GM21786 (cell line): ENCODE measurements at regions not wholly inside any gene's neighbourhood (a gene's known extent, or its start where the extent isn't known, plus 50 kb on each side); places are given as distances from the start of the nearest gene placed in this dataset.

Source experiments
- ATAC-seq: cut with Tn5 transposase; IDR thresholded peaks from one replicate; pipeline ENCODE4 v1.9.1; 2021; ENCODE audit not compliant: unreplicated experiment

DNA sequence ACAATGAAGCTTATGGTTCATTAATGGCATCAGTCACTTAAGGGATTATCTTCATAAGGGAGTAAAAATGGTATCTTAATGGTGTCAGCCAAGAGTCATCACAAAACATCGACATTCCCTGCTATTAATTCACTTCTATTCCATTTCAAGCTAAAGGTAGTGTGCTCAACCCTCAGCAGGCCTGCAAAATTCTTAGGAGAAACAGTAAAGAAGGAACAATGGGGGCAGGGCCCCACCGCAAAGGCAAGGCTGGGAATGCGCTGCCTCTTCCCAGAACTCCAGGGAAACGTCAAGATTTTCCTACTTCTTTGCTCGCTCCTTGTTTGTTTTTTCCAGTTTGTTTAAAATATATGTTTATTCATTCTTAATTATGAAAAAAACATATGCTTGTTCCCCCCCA is 187.3 kb upstream of the TSC22D2 start:
- ATAC-seq: no peak

- ATAC-seq: no peak
Measured at GRCh38 chr3:150220041-150220440, 188.1 kb upstream of the TSC22D2 start.

DNA sequence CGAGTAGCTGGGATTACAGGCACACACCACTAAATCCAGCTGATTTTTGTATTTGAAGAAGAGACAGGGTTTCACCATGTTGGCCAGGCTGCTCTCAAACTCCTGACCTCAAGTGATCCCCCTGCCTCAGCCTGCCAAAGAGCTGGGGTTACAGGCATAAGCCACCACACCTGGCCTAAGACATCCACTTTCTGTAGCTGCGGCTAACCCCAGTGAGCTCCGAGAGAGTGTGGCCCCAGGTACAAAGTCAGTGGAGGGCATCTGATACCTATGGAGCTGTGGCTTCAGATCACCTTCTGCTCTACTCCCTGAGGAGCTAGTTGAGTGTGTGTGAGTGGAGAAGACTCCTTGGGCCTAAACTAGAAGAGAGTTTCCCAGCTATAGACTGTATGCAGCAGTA is 189.3 kb upstream of the TSC22D2 start:
- ATAC-seq: no peak

GRCh38 chr3:150218236-150218635 is 189.9 kb upstream of the TSC22D2 start:
- no peak for ATAC-seq

- ATAC-seq: no peak
Measured at GRCh38 chr3:150217691-150218090, 190.4 kb upstream of the TSC22D2 start.

DNA sequence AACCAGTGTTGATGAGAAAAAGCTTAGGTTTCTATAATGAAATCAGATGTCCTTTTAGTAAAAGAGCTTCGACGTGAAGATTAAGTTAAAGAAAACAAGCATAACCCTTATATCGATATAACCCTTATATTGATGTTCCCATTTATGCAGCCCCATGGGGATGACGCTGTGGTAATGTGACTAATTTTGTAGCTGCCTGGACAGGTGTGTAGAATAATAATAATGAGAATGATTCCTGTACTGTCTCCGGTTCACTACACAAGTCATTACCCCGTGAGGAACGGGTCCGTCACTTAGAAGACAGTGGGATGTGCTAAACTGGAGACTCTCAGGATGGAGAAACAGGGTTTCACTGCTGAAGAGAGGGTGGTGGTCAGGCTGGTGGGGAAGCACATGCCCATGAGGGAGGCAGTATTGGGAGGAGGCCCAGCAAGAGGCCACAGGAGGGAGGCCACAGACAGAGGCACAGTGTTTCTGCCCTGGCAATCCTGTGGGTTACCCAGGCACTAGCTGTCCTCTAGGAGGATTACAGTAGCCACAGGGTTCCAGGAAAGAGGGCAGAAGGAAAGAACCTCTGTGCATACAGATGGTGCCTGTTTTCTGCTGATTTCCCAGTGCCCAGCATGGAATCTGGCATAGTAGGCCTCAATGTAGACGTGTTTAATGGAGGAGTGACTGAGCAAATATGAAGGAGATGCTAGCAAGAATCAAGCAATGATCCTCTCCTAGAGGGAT is 191.1 kb upstream of the TSC22D2 start:
- no peak for ATAC-seq

GRCh38 chr3:150216041-150216811 is 191.9 kb upstream of the TSC22D2 start:
- no peak for ATAC-seq

- no peak for ATAC-seq
Measured at GRCh38 chr3:150215616-150216015, 192.5 kb upstream of the TSC22D2 start.

GRCh38 chr3:150213577-150213976 is 194.5 kb upstream of the TSC22D2 start:
- ATAC-seq: no peak

DNA sequence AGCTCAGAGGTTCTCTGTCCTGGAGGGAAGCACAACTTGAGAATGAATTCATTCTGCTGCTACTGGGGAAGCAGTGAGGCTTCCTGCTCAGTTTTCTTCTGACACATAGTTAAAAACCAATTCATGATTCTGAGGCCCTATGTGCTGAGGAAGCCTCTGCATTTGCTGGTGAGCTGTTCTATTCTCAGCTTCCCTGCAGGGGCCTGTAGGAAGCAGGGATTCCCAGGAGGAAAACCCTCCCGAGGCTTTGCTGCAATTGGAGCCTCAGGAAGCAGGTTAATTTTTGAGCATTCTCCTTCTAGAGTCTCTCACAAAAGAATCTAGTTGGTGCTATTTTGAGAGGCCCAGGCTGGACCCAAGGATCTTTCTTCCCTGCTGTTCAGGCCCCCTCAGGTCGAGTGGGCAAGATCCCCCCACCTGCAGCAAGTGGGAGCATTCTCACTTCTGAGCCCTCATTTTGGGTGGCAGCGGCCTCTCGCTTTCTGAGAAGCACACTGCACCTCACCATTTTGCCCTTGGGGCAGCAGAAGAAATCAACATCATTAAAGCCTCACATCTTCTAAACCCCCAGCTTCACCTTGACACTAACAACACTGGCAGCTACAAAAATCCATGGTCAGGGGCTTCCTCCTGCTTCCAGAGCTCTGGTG is 197.5 kb upstream of the TSC22D2 start:
- no peak for ATAC-seq

- no peak for ATAC-seq
Measured at GRCh38 chr3:150203273-150203672, 204.8 kb upstream of the TSC22D2 start.

DNA sequence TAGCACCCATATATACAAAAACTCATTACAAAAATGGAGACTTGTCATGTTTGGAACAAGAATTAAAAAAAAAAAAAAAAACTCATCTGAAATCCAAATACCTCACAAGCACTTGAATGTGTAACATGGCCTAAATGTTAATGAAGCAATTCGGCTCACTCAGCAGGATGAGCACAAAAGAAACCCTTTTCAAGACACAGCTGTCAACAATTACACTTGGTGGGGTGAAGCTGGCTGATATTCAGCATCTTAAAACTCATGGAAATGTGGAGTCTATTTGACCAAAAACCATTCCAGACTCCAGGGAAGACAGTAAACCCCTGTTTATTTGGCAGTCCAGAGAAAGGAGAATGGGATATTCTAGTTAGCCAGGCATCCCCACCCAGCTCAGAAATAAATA is 205.4 kb upstream of the TSC22D2 start:
- no peak for ATAC-seq

GRCh38 chr3:150194957-150195356 is 213.1 kb upstream of the TSC22D2 start:
- ATAC-seq: no peak

DNA sequence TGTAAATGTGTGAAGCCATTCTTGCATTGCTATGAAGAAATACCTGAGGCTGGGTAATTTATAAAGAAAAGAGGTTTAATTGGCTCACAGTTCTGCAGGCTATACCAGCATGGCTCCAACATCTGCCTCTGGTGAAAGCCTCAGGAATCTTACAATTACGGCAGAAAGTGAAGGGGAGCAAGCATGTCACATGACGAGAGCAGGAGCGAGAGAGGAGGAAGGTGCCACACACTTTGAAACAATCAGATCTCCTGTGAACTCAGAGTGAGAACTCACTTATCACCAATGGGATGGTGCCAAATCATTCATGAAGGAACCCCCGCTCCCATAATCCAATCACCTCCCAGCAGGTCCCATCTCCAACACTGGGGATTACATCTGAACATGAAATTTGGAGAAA is 213.6 kb upstream of the TSC22D2 start:
- ATAC-seq: no peak

DNA sequence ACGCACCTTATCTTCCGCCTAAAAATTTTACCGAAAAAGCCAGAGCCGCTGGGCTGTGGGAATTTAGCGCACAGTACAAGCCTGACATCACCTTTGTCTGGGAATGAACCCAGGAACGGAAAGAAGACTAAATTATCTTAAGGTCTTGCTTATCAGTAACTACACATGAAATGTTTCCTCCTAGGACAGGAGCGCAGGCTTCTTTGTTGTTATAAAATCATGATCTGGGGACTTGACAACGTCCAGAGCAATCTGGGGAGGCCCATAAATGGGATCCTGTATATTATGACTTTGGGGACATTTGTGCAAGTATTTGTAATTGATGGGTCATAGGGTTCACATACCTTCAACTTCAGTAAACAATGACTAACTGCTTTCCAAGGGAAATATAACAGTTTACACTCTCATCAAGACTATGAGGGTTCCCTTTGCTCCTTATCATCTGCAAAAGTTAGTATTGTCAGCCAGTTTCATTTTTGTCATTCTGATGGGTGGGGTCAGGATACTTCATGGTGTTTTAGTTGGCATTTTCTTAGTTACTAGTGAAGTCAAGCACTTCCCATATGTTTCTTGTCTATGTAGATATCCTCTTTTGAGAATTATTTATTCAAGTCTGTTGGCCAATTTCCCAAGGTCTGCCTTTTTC is 213.9 kb upstream of the PFN2 start:
- peak; percentile 15 for ATAC-seq

DNA sequence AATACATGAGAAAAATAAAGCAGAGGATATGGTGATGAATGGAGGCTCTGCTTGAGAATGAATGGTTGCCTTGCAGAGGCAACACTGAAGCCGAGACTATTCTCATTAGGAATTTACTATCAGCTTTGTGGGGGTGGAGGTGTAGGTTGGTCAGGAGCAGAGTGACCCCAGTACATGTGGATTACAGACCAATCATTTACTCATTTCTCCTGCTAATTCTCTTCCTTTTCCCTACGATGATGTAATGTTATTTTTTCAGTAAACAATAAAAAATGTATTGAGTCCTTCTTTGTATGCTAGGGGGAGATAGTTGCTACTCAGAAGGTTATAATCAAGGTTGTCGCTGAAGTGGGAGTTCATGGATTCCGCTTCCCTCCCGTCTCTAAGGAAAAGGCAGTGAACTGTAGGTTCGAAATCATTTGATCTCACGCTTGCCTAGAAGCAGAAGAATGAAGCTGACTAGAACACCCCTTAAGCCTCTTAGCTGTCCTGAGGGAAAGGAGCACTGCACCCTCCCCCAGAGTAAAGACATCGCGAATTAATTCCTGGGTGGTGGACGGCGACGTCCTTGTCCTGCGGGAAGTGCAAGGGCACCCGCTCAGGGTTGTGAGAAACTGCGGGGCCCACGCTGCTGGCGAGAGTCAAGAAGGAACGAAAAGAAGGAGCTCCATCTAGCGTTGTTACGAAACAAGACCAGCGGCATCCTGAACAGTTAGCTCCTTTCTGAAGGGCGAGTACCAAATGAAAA is 213.2 kb upstream of the PFN2 start:
- ATAC-seq: peak; percentile 96

DNA sequence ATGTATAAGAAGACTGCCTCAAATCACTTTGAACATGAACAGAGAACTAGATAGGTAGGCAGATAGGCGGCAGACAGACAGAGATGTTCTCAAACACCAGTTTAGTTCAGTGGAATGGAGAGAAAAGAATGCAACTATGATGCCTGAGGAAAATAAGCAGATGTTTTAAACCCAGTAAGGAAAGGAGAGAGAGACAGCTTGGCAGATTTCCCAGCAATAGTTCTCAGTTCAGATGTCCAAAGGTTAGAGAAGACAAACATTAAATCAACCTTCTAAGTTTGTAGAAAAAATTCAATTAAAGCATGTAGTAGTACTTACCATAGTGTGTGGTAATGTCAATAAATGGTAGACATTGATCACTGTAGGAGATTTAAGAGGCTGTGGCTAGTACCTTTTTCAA is 209.6 kb upstream of the PFN2 start:
- no peak for ATAC-seq

DNA sequence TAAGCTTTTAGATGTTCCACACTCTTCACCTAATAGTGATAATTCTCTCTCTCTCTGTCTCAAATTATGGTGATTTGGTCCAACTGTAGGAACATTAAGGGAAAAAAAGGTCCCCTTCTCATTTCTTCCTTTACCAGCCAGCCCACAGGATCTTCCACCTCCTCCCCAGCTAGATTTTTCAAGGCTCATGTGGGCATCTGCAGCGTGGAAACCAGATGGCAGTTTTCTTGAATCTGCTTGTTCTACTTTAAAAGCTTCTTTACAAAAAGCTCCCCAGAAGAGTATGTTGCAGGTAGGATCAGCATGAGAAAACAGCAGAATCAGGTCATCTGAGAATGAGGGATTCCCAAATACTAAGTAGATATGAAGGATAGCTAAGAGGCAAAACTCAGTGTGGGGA is 208.6 kb upstream of the PFN2 start:
- no peak for ATAC-seq

- no peak for ATAC-seq
Measured at GRCh38 chr3:150177673-150178381, 207.1 kb upstream of the PFN2 start.

DNA sequence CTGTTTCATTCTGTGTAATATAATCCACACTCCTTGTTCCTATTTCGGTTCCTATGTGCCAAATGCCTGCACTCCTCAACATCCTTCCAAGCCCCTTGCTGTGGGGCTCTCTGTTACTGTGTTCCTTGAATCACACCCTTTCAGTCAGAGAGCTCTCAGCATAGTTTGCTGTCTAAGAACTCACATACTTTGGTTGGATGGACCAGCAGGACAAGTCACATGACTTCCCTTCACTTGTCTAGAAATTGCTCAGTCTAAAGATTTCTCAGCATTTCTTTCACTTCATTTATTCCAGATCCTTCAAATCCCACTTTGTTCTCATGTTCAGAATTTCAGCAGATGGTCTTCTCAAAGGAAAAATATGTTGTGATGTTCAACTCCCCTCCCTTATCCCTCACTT is 203.5 kb upstream of the PFN2 start:
- ATAC-seq: no peak
